K562 (cell line): ENCODE measurements at regions not wholly inside any gene's neighbourhood (a gene's known extent, or its start where the extent isn't known, plus 50 kb on each side); places are given as distances from the start of the nearest gene placed in this dataset.

ENCODE experiments used
- ATF4 ChIP-seq: fragments of 450-650 bp; formaldehyde crosslinking; IDR thresholded peaks from 2 replicates; pipeline ENCODE4 v1.4.0; 2022; ENCODE audit warnings: mild to moderate bottlenecking, moderate library complexity
- CTCF ChIP-seq, 3 experiments: IDR thresholded peaks in 2 of 3; conservative IDR thresholded peaks in 1 of 3; 2 replicates each; pipeline ENCODE4 v1.5.1; 2011 to 2012; ENCODE audit warnings: low read length in 3 of 3, mild to moderate bottlenecking in 3 of 3, control low read depth in 2 of 3, improper control_type of control experiment in 1 of 3, inconsistent platforms in 1 of 3, low read depth in 1 of 3, mixed read lengths in 1 of 3, moderate library complexity in 1 of 3; ENCODE audit not compliant: insufficient read depth in 2 of 3
- DACH1 ChIP-seq: fragments of 450-650 bp; IDR thresholded peaks from 2 replicates; pipeline ENCODE4 v1.6.1; 2018; ENCODE audit not compliant: partially characterized antibody
- E2F3 ChIP-seq: fragments of 250-450 bp; sonication (Bioruptor Pico); IDR thresholded peaks from 2 replicates; pipeline ENCODE4 v1.4.0; 2020; ENCODE audit warnings: mild to moderate bottlenecking
- ESRRB ChIP-seq: fragments of 250-450 bp; sonication (Bioruptor Pico); IDR thresholded peaks from 2 replicates; pipeline ENCODE4 v1.5.0; 2020; ENCODE audit warnings: mild to moderate bottlenecking, moderate library complexity, borderline replicate concordance
- ETV5 ChIP-seq: sonication (generic); formaldehyde crosslinking; IDR thresholded peaks from 2 replicates; pipeline ENCODE4 v1.4.0; 2020; ENCODE audit warnings: low read depth, mild to moderate bottlenecking, missing genetic modification reagents
- FOXK1 ChIP-seq: sonication (generic); formaldehyde crosslinking; IDR thresholded peaks from 2 replicates; pipeline ENCODE4 v1.8.0; 2022; ENCODE audit warnings: missing genetic modification reagents, mild to moderate bottlenecking, borderline replicate concordance
- GATAD2B ChIP-seq: fragments of 450-650 bp; IDR thresholded peaks from 2 replicates; pipeline ENCODE4 v1.6.1; 2017; ENCODE audit warnings: mild to moderate bottlenecking, borderline replicate concordance
- HBP1 ChIP-seq: fragments of 450-650 bp; formaldehyde crosslinking; IDR thresholded peaks from 2 replicates; pipeline ENCODE4 v1.4.0; 2022; ENCODE audit warnings: missing genetic modification characterization
- HMBOX1 ChIP-seq: sonication (generic); IDR thresholded peaks from 2 replicates; pipeline ENCODE4 v1.6.1; 2016
- ILK ChIP-seq: fragments of 450-650 bp; IDR thresholded peaks from 2 replicates; pipeline ENCODE4 v1.6.1; 2016; ENCODE audit warnings: missing genetic modification characterization, low read depth, mild to moderate bottlenecking, missing compliant biosample characterization, moderate library complexity, borderline replicate concordance
- SETDB1 ChIP-seq: IDR thresholded peaks from one replicate; pipeline ENCODE4 v1.6.1; 2012; ENCODE audit warnings: low read length, control low read depth, inconsistent platforms
- SIRT6 ChIP-seq: IDR thresholded peaks from one replicate; pipeline ENCODE4 v1.6.1; 2012; ENCODE audit warnings: low read depth, mild to moderate bottlenecking, control low read depth, inconsistent platforms, low read length, moderate library complexity
- SUPT5H ChIP-seq: fragments of 450-650 bp; IDR thresholded peaks from 2 replicates; pipeline ENCODE4 v1.6.1; 2016
- ZNF318 ChIP-seq, 2 experiments: fragments of 450-650 bp; IDR thresholded peaks; 2 replicates each; pipeline ENCODE4 v1.6.1; 2016; ENCODE audit warnings: mild to moderate bottlenecking in 2 of 2, borderline replicate concordance in 1 of 2, low read depth in 1 of 2, moderate library complexity in 1 of 2
- ZNF707 ChIP-seq: fragments of 250-450 bp; sonication (Bioruptor Pico); conservative IDR thresholded peaks from 2 replicates; pipeline ENCODE4 v1.8.0; 2022; ENCODE audit warnings: inconsistent platforms, mild to moderate bottlenecking, moderate library complexity

- no peak for TF ChIP-seq ZNF318 (IDR thresholded peaks at IDR 0.05; ENCODE audit: borderline replicate concordance in 1 of 2, low read depth in 1 of 2)
- no peak for TF ChIP-seq HBP1 (CRISPR knock-in tag)
- no peak for TF ChIP-seq ZNF707 (CRISPR knock-in tag)
- TF ChIP-seq HMBOX1 = no peak
- TF ChIP-seq SETDB1 = no peak
- TF ChIP-seq DACH1 = no peak
- no peak for TF ChIP-seq CTCF (IDR thresholded peaks at IDR 0.05 in 2 of 3, conservative IDR thresholded peaks at IDR 0.05 in 1 of 3; ENCODE audit: insufficient read depth in 2 of 3, low read depth in 1 of 3, low read length in 3 of 3)
- no peak for TF ChIP-seq E2F3 (CRISPR knock-in tag)
- no peak for TF ChIP-seq SUPT5H
- no peak for TF ChIP-seq ILK (tag)
- no peak for TF ChIP-seq SIRT6
- TF ChIP-seq ETV5 (CRISPR knock-in tag) = no peak
- no peak for TF ChIP-seq FOXK1 (CRISPR knock-in tag)
- TF ChIP-seq GATAD2B = no peak
- TF ChIP-seq ESRRB (CRISPR knock-in tag) = no peak
- no peak for TF ChIP-seq ATF4
Observed at GRCh38 chr17:33475594-33475993, 182.5 kb upstream of the ASIC2 start (continued).
